ENCODE measurements at regions not wholly inside any gene's neighbourhood (a gene's known extent, or its start where the extent isn't known, plus 50 kb on each side); places are given as distances from the start of the nearest gene placed in this dataset.
A peak's percentile ranks its signal among the peaks of the same experiment; 100 is the strongest.
"Not testable (repeated sequence)": the region's sequence is repeated elsewhere in the genome, so short reads cannot be mapped to it uniquely, and the experiment has no call there.

- POLR2A ChIA-PET: no interaction called here
- TF ChIP-seq, protein P1, sequence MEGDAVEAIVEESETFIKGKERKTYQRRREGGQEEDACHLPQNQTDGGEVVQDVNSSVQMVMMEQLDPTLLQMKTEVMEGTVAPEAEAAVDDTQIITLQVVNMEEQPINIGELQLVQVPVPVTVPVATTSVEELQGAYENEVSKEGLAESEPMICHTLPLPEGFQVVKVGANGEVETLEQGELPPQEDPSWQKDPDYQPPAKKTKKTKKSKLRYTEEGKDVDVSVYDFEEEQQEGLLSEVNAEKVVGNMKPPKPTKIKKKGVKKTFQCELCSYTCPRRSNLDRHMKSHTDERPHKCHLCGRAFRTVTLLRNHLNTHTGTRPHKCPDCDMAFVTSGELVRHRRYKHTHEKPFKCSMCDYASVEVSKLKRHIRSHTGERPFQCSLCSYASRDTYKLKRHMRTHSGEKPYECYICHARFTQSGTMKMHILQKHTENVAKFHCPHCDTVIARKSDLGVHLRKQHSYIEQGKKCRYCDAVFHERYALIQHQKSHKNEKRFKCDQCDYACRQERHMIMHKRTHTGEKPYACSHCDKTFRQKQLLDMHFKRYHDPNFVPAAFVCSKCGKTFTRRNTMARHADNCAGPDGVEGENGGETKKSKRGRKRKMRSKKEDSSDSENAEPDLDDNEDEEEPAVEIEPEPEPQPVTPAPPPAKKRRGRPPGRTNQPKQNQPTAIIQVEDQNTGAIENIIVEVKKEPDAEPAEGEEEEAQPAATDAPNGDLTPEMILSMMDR (IDR thresholded peaks at IDR 0.05; ENCODE audit: insufficient read depth, low read length, missing control alignments): no peak
Measured at GRCh38 chr9:87036506-87036905, 89.2 kb upstream of the GAS1 start.

GRCh38 chr9:87039809-87040392, 92.6 kb upstream of the GAS1 start:
- no peak overlapping the region for H3K4me3 ChIP-seq (ENCODE audit: low read depth, low read length)
- CTCF ChIA-PET: no interaction called here
- DNase-seq (ENCODE audit: low read depth, low spot score): peak; percentile 31
- TF ChIP-seq, protein P1 (IDR thresholded peaks at IDR 0.05; ENCODE audit: insufficient read depth, low read length, missing control alignments): no peak
- POLR2A ChIA-PET: no interaction called here

More at GRCh38 chr9:87036506-87036905, 89.2 kb upstream of the GAS1 start:
- CTCF ChIA-PET: interaction anchor here (1.0 kb wide), 1 partner anchor 23 kb away, joined by 4 read pairs; no protein-coding TSS in a partner anchor
- H3K4me3 ChIP-seq (ENCODE audit: low read depth, low read length): no peak overlapping the region
- DNase-seq (ENCODE audit: low read depth, low spot score): no peak

- no peak overlapping the region for H3K4me3 ChIP-seq (ENCODE audit: low read depth, low read length)
- DNase-seq (ENCODE audit: low read depth, low spot score): no peak
- TF ChIP-seq, protein P1 (IDR thresholded peaks at IDR 0.05; ENCODE audit: insufficient read depth, low read length, missing control alignments): no peak
- CTCF ChIA-PET: no interaction called here
- POLR2A ChIA-PET: no interaction called here
Measured at GRCh38 chr9:87040410-87041009, 93.2 kb upstream of the GAS1 start.

- DNase-seq (ENCODE audit: low read depth, low spot score); CTCF ChIA-PET; H3K4me3 ChIP-seq (ENCODE audit: low read depth, low read length): not testable (repeated sequence)
Measured at GRCh38 chr9:87041553-87042235, 94.4 kb upstream of the GAS1 start.

DNA sequence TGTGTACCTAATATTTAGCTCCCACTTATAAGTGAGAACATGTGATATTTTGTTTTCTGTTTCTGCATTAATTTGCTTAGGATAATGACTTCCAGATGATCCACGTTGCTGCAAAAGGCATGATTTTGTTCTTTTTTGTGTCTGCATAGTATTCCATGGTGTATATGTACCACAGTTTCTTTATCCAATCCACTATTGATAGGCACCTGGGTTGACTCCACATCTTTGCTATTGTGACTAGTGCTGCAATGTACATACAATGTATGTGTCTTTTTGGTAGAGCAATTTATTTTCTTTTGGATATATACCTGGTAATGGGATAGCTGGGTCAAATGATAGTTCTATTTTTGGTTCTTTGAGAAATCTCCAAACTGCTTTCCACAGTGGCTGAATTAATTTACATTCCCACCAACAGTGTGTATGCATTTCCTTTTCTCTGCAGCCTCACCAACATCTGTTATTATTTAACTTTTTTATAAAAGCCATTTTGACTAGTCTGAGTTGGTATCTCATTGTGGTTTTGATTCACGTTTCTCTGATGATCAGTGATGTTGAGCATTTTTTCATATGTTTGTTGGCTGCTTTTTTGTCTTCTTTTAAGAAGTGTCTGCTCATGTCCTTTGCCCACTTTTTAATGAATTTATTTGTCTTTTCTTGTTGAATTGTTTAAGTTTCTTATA, 102.8 kb upstream of the GAS1 start:
- CTCF ChIA-PET; H3K4me3 ChIP-seq (ENCODE audit: low read depth, low read length); POLR2A ChIA-PET: not testable (repeated sequence)
- peak; percentile 33 for DNase-seq (ENCODE audit: low read depth, low spot score)

More at GRCh38 chr9:87041553-87042235, 94.4 kb upstream of the GAS1 start:
- POLR2A ChIA-PET: not testable (repeated sequence)

DNA sequence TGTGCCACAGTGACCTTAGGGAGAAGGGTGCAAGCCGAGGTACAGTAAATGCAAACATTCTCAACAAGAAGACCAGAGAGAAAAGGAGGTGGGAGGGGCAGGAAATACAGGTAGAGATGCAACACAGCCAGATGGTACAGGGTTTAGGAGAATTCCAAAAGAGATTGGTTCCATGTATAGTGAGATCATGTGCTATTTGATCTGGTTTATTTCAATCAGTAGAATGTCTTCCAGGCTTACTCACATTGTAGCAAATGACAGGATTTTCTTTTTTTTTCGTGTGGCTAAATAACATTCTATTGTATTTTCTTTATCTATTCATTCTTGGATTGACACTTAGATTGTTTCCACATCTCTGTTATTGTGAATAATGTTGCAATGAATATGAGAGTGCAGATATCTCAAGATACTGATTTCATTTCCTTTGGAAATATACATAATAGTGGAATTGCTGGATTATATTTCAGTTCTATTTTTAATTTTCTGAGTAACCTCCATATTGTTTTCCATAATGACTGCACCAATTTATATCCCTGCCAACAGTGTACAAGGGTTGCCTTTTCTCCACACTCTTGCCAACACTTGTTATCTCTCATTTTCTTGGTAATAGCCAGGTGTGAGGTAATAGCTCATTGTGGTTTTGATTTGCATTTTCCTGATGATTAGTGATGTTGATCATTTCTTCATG, 107.8 kb upstream of the GAS1 start:
- no peak overlapping the region for H3K4me3 ChIP-seq (ENCODE audit: low read depth, low read length)
- ChIA-PET CTCF (no interaction called here), POLR2A (no interaction called here)
- DNase-seq (ENCODE audit: low read depth, low spot score): no peak
- TF ChIP-seq, protein P1 (IDR thresholded peaks at IDR 0.05; ENCODE audit: insufficient read depth, low read length, missing control alignments): no peak

DNA sequence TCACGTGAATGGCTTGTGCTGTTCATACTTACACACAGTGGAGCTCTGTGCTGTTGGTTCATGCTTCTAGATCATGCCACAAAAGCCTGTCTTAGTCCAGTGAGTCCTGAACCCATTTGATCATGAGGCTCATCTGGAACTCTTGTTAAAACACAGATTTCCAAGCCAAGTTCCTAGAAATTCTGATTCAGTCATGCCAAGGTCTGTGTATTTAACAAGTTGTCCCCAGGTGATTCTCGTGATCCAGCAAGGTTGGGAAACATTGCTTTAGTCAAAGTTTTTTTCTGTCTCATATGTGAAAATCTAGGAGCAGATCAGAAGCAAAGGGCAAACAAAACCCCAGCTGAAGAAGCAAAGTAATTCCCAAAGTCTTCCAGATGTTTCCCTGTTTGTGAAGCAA, 112.5 kb upstream of the GAS1 start:
- DNase-seq (ENCODE audit: low read depth, low spot score): no peak
- TF ChIP-seq, protein P1 (IDR thresholded peaks at IDR 0.05; ENCODE audit: insufficient read depth, low read length, missing control alignments): no peak
- no peak overlapping the region for H3K4me3 ChIP-seq (ENCODE audit: low read depth, low read length)
- ChIA-PET CTCF (no interaction called here), POLR2A (no interaction called here)

All from AG04449 (cell line).